ENCODE measurements at regions not wholly inside any gene's neighbourhood (a gene's known extent, or its start where the extent isn't known, plus 50 kb on each side); places are given as distances from the start of the nearest gene placed in this dataset.
"Not testable (repeated sequence)": the region's sequence is repeated elsewhere in the genome, so short reads cannot be mapped to it uniquely, and the experiment has no call there.

DNA sequence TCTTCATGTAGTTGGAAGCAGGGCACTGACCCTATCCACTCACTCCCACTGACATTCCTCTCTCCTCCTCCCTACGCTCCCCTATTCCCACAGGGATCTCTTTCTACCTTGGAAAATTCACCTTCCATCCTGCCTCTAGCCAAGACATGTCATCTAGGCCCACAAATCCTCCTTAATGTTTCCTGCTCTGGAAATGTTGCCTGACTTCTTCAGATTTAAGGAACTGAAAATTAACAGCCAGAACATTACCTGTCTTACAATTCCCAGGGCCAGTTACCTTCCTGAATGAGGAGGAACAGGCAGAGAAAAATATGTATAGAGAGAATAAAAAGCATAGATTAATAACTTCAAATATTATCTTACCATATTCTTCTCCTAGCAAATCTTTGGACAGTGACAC, 147.3 kb downstream of the MRPL39 start:
- ATAC-seq: no peak
- Mint-ChIP-seq H3K4me3 (no peak overlapping the region), H3K36me3 (peaks cover 21% of the 10 kb centered on the region), H3K4me1 (peaks cover 66% of the 10 kb centered on the region), H3K27me3 (no peaks in the 10 kb centered on the region), H3K9me3 (peaks cover 6% of the 10 kb centered on the region), H3K27ac (peak overlapping the region; percentile 80)

- peak; percentile 29 for ATAC-seq
- H3K36me3 Mint-ChIP-seq: peaks cover 21% of the 10 kb centered on the region
- no peak overlapping the region for H3K4me3 Mint-ChIP-seq
- peak overlapping the region; percentile 80 for H3K27ac Mint-ChIP-seq
- H3K9me3 Mint-ChIP-seq: peaks cover 6% of the 10 kb centered on the region
- peaks cover 68% of the 10 kb centered on the region for H3K4me1 Mint-ChIP-seq
- H3K27me3 Mint-ChIP-seq: no peaks in the 10 kb centered on the region
These were observed 147.9 kb downstream of the MRPL39 start for GRCh38 chr21:25459365-25459764.

DNA sequence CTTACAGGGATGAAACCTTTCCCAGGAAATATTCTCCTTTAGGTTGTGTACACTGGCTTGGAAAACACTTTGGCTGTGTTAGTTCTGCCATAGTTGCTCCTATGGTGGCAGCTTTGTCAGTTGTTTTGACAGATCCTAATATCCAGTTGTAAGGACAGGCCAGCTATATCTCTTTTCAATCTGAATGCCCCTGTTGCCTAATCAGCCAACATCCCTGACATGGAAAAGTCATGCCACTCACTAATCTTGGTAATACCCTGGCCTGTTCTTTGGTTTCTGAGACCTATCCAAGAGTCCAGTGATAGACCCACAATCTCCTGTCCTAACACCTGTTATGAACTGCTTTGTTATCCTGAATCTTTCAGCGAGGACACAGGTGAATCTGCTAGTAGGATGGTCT, 148.8 kb downstream of the MRPL39 start:
- Mint-ChIP-seq H3K4me1 (peaks cover 65% of the 10 kb centered on the region), H3K4me3 (no peak overlapping the region)

GRCh38 chr21:25457946-25458345, 149.3 kb downstream of the MRPL39 start:
- peak overlapping the region; percentile 80 for H3K27ac Mint-ChIP-seq

More for the DNA sequence above, 148.8 kb downstream of the MRPL39 start:
- Mint-ChIP-seq H3K36me3 (peaks cover 21% of the 10 kb centered on the region), H3K27me3 (no peaks in the 10 kb centered on the region), H3K27ac (peak overlapping the region; percentile 80), H3K9me3 (peaks cover 10% of the 10 kb centered on the region)
- no peak for ATAC-seq

DNA sequence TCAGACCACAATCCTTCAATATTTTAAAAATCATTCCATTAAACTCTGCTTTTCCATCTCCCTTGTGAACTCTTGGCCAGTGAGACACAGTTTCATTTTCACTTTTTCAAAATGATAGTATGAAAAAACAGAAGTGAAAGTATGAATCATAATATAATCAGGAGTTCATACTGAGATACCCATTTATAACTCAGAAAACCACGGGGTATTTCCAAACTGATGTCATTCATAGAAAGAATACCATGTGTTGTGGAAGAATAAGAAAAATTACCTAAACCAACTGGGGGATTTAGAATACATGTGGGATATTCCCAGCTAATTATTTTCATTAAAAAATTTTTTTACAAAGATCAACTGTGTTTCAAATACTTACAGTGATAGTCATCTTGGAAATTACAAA, 149.9 kb downstream of the MRPL39 start:
- peaks cover 21% of the 10 kb centered on the region for H3K36me3 Mint-ChIP-seq
- H3K4me1 Mint-ChIP-seq: peaks cover 65% of the 10 kb centered on the region
- peak overlapping the region; percentile 80 for H3K27ac Mint-ChIP-seq
- peak overlapping the region; percentile 58 for H3K4me3 Mint-ChIP-seq
- peak; percentile 85 for ATAC-seq
- no peaks in the 10 kb centered on the region for H3K27me3 Mint-ChIP-seq
- peaks cover 10% of the 10 kb centered on the region for H3K9me3 Mint-ChIP-seq

More at GRCh38 chr21:25457946-25458345, 149.3 kb downstream of the MRPL39 start:
- H3K4me3 Mint-ChIP-seq: no peak overlapping the region
- H3K4me1 Mint-ChIP-seq: peaks cover 69% of the 10 kb centered on the region
- peaks cover 21% of the 10 kb centered on the region for H3K36me3 Mint-ChIP-seq
- H3K27me3 Mint-ChIP-seq: no peaks in the 10 kb centered on the region
- H3K9me3 Mint-ChIP-seq: peaks cover 10% of the 10 kb centered on the region
- no peak for ATAC-seq

DNA sequence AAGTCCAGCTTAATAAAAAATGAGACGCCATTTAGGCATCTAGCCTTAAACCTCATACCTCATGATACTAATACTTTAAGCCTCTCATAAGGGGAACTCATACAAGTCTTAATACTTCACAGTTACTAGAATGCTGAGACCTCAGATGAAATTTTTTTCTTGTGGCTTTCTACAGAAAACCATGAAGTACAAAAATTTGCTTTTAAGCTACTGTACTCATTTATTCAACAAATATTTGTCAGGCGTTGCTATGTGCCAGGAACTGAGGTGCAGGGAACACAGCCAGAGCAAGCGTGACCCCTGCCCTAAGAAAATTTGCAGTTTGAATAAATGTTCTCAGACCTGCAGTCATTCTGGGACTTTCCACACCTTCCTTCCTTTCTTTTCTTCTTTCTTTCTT, 150.6 kb downstream of the MRPL39 start:
- Mint-ChIP-seq H3K4me1 (peaks cover 63% of the 10 kb centered on the region), H3K9me3 (peaks cover 10% of the 10 kb centered on the region), H3K4me3 (peak overlapping the region; percentile 39), H3K27me3 (no peaks in the 10 kb centered on the region), H3K36me3 (peaks cover 21% of the 10 kb centered on the region), H3K27ac (peak overlapping the region; percentile 80)
- ATAC-seq: peak; percentile 83

- Mint-ChIP-seq H3K27ac (peak overlapping the region; percentile 13), H3K4me3 (no peak overlapping the region), H3K27me3 (no peaks in the 10 kb centered on the region), H3K9me3 (peaks cover 10% of the 10 kb centered on the region), H3K36me3 (peaks cover 14% of the 10 kb centered on the region), H3K4me1 (peaks cover 45% of the 10 kb centered on the region)
- no peak for ATAC-seq
These were observed 153.8 kb downstream of the MRPL39 start for GRCh38 chr21:25453524-25453923.

- H3K36me3 Mint-ChIP-seq: peaks cover 14% of the 10 kb centered on the region
- no peak for ATAC-seq
- no peaks in the 10 kb centered on the region for H3K27me3 Mint-ChIP-seq
- H3K27ac Mint-ChIP-seq: peak overlapping the region; percentile 22
- H3K9me3 Mint-ChIP-seq: peaks cover 15% of the 10 kb centered on the region
- no peak overlapping the region for H3K4me3 Mint-ChIP-seq
- H3K4me1 Mint-ChIP-seq: peaks cover 19% of the 10 kb centered on the region
These were observed 157.3 kb downstream of the MRPL39 start for GRCh38 chr21:25449950-25450349.

DNA sequence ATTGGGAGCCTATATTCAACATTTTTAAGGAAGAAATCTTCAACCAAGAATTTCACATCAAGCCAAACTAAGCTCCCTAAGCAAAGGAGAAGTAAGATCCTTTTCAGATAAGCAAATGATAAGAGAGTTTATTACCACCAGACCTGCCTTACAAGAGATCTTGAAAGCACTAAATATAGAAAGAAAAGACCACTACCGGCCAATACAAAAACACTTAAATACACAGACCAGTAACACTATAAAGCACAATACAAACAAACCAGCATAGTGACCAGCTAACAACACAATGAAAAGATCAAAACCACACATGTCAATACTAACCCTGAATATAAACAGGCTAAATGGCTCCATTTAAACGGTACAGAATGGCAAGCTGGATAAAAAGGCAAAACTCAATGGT, 165.4 kb downstream of the MRPL39 start:
- H3K36me3 Mint-ChIP-seq: peaks cover 10% of the 10 kb centered on the region
- H3K27me3 Mint-ChIP-seq: no peaks in the 10 kb centered on the region
- no peak overlapping the region for H3K27ac Mint-ChIP-seq
- no peak for ATAC-seq
- no peak overlapping the region for H3K4me3 Mint-ChIP-seq
- H3K9me3 Mint-ChIP-seq: peaks cover 14% of the 10 kb centered on the region
- peaks cover 11% of the 10 kb centered on the region for H3K4me1 Mint-ChIP-seq

DNA sequence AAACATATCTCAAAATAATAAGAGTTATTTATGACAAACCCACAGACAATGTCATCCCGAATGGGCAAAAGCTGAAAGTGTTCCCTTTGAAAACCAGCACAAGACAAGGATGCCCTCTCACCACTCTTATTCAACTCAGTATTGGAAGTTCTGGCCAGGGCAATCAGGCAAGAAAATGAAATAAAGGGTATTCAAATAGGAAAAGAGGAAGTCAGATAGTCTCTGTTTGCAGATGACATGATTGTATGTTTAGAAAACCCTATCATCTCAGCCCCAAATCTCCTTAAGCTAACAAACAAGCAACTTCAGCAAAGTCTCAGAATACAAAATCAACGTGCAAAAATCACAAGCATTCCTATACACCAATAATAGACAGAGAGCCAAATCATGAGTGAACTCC, 169.8 kb downstream of the MRPL39 start:
- H3K4me3 Mint-ChIP-seq, H3K9me3 Mint-ChIP-seq, ATAC-seq, H3K27me3 Mint-ChIP-seq, H3K27ac Mint-ChIP-seq: not testable (repeated sequence)
- peaks cover 19% of the 10 kb centered on the region for H3K36me3 Mint-ChIP-seq
- peaks cover 14% of the 10 kb centered on the region for H3K4me1 Mint-ChIP-seq

- peak overlapping the region; percentile 76 for H3K27ac Mint-ChIP-seq
- H3K4me3 Mint-ChIP-seq: peak overlapping the region; percentile 52
- ATAC-seq: peak; percentile 68
- no peaks in the 10 kb centered on the region for H3K27me3 Mint-ChIP-seq
- H3K4me1 Mint-ChIP-seq: peaks cover 57% of the 10 kb centered on the region
- peaks cover 6% of the 10 kb centered on the region for H3K9me3 Mint-ChIP-seq
- H3K36me3 Mint-ChIP-seq: no peaks in the 10 kb centered on the region
These were observed 178.7 kb downstream of the MRPL39 start for GRCh38 chr21:25428537-25428936.

GRCh38 chr21:25427828-25428227, 179.5 kb downstream of the MRPL39 start:
- Mint-ChIP-seq H3K4me1 (peaks cover 57% of the 10 kb centered on the region), H3K36me3 (no peaks in the 10 kb centered on the region), H3K27ac (peak overlapping the region; percentile 76), H3K9me3 (peaks cover 6% of the 10 kb centered on the region), H3K4me3 (peak overlapping the region; percentile 52), H3K27me3 (no peaks in the 10 kb centered on the region)
- ATAC-seq: peak; percentile 73

- no peak overlapping the region for H3K4me3 Mint-ChIP-seq
- peak overlapping the region; percentile 91 for H3K27ac Mint-ChIP-seq
These were observed 180.7 kb downstream of the MRPL39 start for GRCh38 chr21:25426580-25426979.

DNA sequence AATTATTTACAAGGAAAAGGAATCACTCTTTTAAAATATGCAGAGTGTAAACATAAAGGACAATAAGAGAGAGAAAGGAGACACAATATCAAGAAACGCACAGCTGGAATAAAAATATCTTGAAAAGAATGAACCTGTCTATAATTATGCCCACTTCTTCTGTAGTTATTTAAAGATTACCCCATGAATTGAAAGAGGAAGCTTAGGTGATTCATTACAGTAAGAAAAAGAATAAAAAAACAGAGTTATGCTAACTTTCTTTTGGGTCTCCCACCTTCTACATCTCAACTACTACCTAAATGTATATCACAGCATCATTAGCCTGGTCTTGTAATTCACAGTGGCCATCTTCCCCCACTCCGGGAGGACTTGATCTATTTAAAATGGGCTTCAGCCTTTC, 182.1 kb downstream of the MRPL39 start:
- H3K27me3 Mint-ChIP-seq: no peaks in the 10 kb centered on the region
- H3K27ac Mint-ChIP-seq: peak overlapping the region; percentile 91
- peaks cover 3% of the 10 kb centered on the region for H3K36me3 Mint-ChIP-seq
- ATAC-seq: peak; percentile 28
- peaks cover 4% of the 10 kb centered on the region for H3K9me3 Mint-ChIP-seq
- H3K4me1 Mint-ChIP-seq: peaks cover 76% of the 10 kb centered on the region
- peak overlapping the region; percentile 76 for H3K4me3 Mint-ChIP-seq

More at GRCh38 chr21:25426580-25426979, 180.7 kb downstream of the MRPL39 start:
- no peaks in the 10 kb centered on the region for H3K27me3 Mint-ChIP-seq
- H3K9me3 Mint-ChIP-seq: peaks cover 6% of the 10 kb centered on the region
- peaks cover 65% of the 10 kb centered on the region for H3K4me1 Mint-ChIP-seq
- no peak for ATAC-seq
- no peaks in the 10 kb centered on the region for H3K36me3 Mint-ChIP-seq

- Mint-ChIP-seq H3K27ac (peak overlapping the region; percentile 91), H3K4me3 (peak overlapping the region; percentile 76), H3K36me3 (peaks cover 8% of the 10 kb centered on the region), H3K9me3 (peaks cover 2% of the 10 kb centered on the region), H3K4me1 (peaks cover 76% of the 10 kb centered on the region), H3K27me3 (no peaks in the 10 kb centered on the region)
- no peak for ATAC-seq
These were observed 182.6 kb downstream of the MRPL39 start for GRCh38 chr21:25424634-25425033.

DNA sequence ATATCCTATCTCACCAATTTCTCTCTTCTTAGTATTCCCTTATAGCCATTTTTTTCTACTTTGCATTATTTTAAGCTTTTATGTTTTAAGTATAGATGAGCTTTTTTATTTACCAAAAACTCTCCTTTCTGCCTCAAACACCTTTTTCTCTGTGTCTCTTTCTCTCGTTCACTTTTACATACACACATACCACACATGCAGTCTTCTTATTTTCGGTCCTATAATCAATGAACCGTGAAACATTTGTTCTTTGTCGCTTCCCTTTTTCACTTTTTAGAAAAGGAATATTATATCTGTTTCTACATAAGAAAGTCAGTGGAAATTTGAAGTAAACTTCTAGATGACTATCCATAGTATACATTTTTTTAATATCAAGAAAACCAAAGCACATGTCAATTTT, 183.2 kb downstream of the MRPL39 start:
- Mint-ChIP-seq H3K4me3 (peak overlapping the region; percentile 76), H3K27ac (peak overlapping the region; percentile 91), H3K36me3 (peaks cover 12% of the 10 kb centered on the region), H3K9me3 (peaks cover 2% of the 10 kb centered on the region), H3K4me1 (peaks cover 74% of the 10 kb centered on the region), H3K27me3 (no peaks in the 10 kb centered on the region)
- no peak for ATAC-seq
